ACC112 (cell line): ENCODE measurements at regions not wholly inside any gene's neighbourhood (a gene's known extent, or its start where the extent isn't known, plus 50 kb on each side); places are given as distances from the start of the nearest gene placed in this dataset.
A peak's percentile ranks its signal among the peaks of the same experiment; 100 is the strongest.

Experiments used
- H2AFZ ChIP-seq: fragments of 200-600 bp; sonication (generic); one replicate; pipeline ENCODE4 v1.6.0; 2017; ENCODE audit warnings: antibody characterized with exemption, low read length; ENCODE audit not compliant: unreplicated experiment
- H3K27ac ChIP-seq: fragments of 200-600 bp; sonication (generic); 2 replicates; pipeline ENCODE4 v1.5.1; 2014; ENCODE audit warnings: low read depth, mild to moderate bottlenecking, antibody characterized with exemption, low read length, moderate library complexity
- H3K27me3 ChIP-seq: fragments of 200-600 bp; sonication (generic); 2 replicates; pipeline ENCODE4 v1.6.1; 2014; ENCODE audit warnings: mild to moderate bottlenecking, antibody characterized with exemption, low read length, moderate library complexity, mixed read lengths; ENCODE audit not compliant: insufficient read depth
- H3K36me3 ChIP-seq: fragments of 200-600 bp; sonication (generic); 2 replicates; pipeline ENCODE4 v1.6.1; 2016; ENCODE audit warnings: mild to moderate bottlenecking, antibody characterized with exemption, low read length, moderate library complexity, mixed read lengths; ENCODE audit not compliant: insufficient read depth
- H3K4me1 ChIP-seq: fragments of 200-600 bp; sonication (generic); one replicate; pipeline ENCODE4 v1.6.1; 2016; ENCODE audit warnings: low read length, mixed read lengths; ENCODE audit not compliant: insufficient read depth, unreplicated experiment, control insufficient read depth
- H3K4me3 ChIP-seq: fragments of 200-600 bp; sonication (generic); 2 replicates; pipeline ENCODE4 v1.5.1; 2014; ENCODE audit warnings: mild to moderate bottlenecking, low read depth, low read length
- H3K79me2 ChIP-seq: fragments of 200-600 bp; sonication (generic); one replicate; pipeline ENCODE4 v1.6.0; 2016; ENCODE audit warnings: low read length; ENCODE audit not compliant: control insufficient read depth, unreplicated experiment, insufficient read depth

DNA sequence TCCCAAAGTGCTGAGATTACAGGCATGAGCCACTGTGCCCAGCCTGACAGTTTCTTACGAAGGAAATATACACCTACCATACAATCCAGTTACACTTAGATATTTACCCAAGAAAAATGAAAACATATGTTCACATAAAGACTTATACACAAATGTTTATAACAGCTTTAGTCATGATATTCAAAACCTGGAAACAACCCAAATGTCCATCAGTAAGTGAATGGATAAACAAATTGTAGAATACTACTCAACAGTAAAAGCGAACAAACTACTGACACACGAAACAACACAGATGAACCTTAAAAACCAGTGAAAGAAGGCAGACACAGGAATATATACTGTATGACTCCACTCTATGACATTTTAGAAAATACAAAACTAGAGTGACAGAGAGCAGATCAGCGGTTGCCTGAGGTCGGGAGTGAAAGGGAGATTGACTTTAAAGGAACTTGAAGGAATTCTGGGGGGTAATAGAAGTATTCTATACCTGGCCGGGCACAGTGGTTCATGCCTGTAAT is 83.6 kb downstream of the SPRING1 start:
- H3K4me1 ChIP-seq: peaks cover 5% of the 10 kb centered on the region
- no peaks in the 10 kb centered on the region for H3K36me3 ChIP-seq
- H3K27ac ChIP-seq: no peak overlapping the region
- no peak overlapping the region for H2AFZ ChIP-seq
- peaks cover 8% of the 10 kb centered on the region; the same call in 1 of the 2 replicates for H3K27me3 ChIP-seq
- H3K79me2 ChIP-seq: no peaks in the 10 kb centered on the region
- H3K4me3 ChIP-seq: no peak overlapping the region

- no peak overlapping the region for H3K27ac ChIP-seq
- no peak overlapping the region for H3K4me3 ChIP-seq
- H3K36me3 ChIP-seq: no peaks in the 10 kb centered on the region
- H3K79me2 ChIP-seq: no peaks in the 10 kb centered on the region
- no peaks in the 10 kb centered on the region for H3K4me1 ChIP-seq
- H2AFZ ChIP-seq: no peak overlapping the region
- H3K27me3 ChIP-seq: peaks cover 24% of the 10 kb centered on the region
Measured at GRCh38 chr12:116651089-116651488, 86.8 kb downstream of the SPRING1 start.

- no peak overlapping the region for H3K27ac ChIP-seq
Measured at GRCh38 chr12:116650585-116651087, 87.2 kb downstream of the SPRING1 start.

GRCh38 chr12:116650062-116650461 is 87.8 kb downstream of the SPRING1 start:
- Histone ChIP-seq H3K79me2 (no peaks in the 10 kb centered on the region), H2AFZ (no peak overlapping the region), H3K4me3 (0 out of 2 replicates have a peak overlapping the region, but pooled peaks have one; percentile 14), H3K4me1 (no peaks in the 10 kb centered on the region), H3K36me3 (no peaks in the 10 kb centered on the region), H3K27ac (no peak overlapping the region), H3K27me3 (peaks cover 35% of the 10 kb centered on the region)

More at GRCh38 chr12:116650585-116651087, 87.2 kb downstream of the SPRING1 start:
- no peaks in the 10 kb centered on the region for H3K79me2 ChIP-seq
- no peak overlapping the region for H2AFZ ChIP-seq
- H3K4me3 ChIP-seq: no peak overlapping the region
- no peaks in the 10 kb centered on the region for H3K36me3 ChIP-seq
- H3K27me3 ChIP-seq: peaks cover 29% of the 10 kb centered on the region
- no peaks in the 10 kb centered on the region for H3K4me1 ChIP-seq

DNA sequence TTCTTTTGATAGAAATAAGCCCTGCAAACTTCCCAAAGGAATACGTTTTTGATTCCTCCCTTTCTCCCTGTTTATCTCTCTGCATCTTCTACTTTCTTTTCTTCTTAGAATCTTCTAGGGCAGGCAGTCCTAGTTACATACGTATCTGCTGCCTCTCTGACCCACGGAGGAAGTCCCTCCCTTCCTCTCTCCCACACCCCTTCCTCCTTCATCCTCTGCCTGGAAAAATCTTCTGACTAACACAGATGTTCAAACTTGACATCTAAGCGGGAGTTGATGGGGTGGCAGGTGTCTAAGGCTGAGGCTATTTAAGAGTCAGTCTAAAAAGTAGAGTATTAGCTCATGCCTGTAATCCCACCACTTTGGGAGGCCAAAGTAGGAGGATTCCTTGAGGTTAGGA is 88.6 kb downstream of the MAP1LC3B2 start:
- no peak overlapping the region for H3K27ac ChIP-seq
- no peaks in the 10 kb centered on the region for H3K4me1 ChIP-seq
- H2AFZ ChIP-seq: no peak overlapping the region
- no peaks in the 10 kb centered on the region for H3K79me2 ChIP-seq
- no peaks in the 10 kb centered on the region for H3K36me3 ChIP-seq
- H3K27me3 ChIP-seq: peaks cover 33% of the 10 kb centered on the region
- no peak overlapping the region for H3K4me3 ChIP-seq

DNA sequence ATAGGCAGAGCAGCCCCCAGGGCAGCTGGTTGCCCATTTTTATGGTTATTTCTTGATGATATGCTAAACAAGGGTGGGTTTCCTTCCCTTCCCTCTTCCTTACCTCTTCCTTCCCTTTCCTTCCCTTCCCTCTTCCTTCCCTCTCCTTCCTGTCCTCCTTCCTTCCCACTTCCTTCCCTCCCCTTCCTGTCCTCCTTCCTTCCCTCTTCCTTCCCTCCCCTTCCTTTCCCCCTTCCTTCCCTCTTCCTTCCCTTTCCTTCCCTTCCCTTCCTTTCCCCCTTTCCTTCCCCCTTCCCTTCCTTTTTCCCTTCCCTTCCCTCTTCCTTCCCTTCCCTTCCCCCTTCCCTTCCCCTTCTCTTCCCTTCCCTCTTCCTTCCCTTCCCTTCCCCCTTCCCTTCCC is 87.7 kb downstream of the MAP1LC3B2 start:
- no peak overlapping the region for H3K4me3 ChIP-seq
- H2AFZ ChIP-seq: no peak overlapping the region
- no peaks in the 10 kb centered on the region for H3K36me3 ChIP-seq
- H3K79me2 ChIP-seq: no peaks in the 10 kb centered on the region
- H3K4me1 ChIP-seq: no peaks in the 10 kb centered on the region
- H3K27me3 ChIP-seq: peaks cover 32% of the 10 kb centered on the region
- no peak overlapping the region for H3K27ac ChIP-seq

GRCh38 chr12:116644806-116645205 is 85.6 kb downstream of the MAP1LC3B2 start:
- Histone ChIP-seq H2AFZ (no peak overlapping the region), H3K4me1 (no peaks in the 10 kb centered on the region), H3K4me3 (no peak overlapping the region), H3K79me2 (no peaks in the 10 kb centered on the region), H3K36me3 (no peaks in the 10 kb centered on the region), H3K27me3 (peaks cover 34% of the 10 kb centered on the region), H3K27ac (no peak overlapping the region)

- Histone ChIP-seq H3K4me3 (no peak overlapping the region), H2AFZ (no peak overlapping the region), H3K36me3 (no peaks in the 10 kb centered on the region), H3K79me2 (no peaks in the 10 kb centered on the region), H3K4me1 (no peaks in the 10 kb centered on the region), H3K27ac (no peak overlapping the region), H3K27me3 (peaks cover 34% of the 10 kb centered on the region)
Measured at GRCh38 chr12:116642683-116643082, 83.5 kb downstream of the MAP1LC3B2 start.

DNA sequence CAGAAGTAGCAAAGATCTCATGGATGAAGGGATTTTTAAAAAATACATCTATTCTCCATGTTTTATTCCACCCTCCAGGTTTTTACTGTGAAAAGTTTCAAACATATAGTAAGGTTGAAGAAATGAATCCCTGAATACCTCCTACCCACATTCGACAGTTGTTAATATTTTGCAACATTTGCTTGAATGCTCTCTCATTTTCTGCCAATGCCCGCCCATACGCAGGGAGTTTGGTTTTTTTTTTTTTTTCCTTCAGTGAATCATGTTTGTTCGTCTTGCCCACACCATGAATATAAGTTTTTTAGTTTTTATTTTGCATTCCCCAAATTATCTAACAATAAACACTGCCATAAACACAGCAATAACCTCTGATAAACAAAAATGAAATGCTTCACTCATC is 82.9 kb downstream of the MAP1LC3B2 start:
- Histone ChIP-seq H3K36me3 (no peaks in the 10 kb centered on the region), H3K4me1 (no peaks in the 10 kb centered on the region), H2AFZ (no peak overlapping the region), H3K27me3 (peaks cover 30% of the 10 kb centered on the region), H3K27ac (no peak overlapping the region), H3K79me2 (no peaks in the 10 kb centered on the region), H3K4me3 (no peak overlapping the region)

DNA sequence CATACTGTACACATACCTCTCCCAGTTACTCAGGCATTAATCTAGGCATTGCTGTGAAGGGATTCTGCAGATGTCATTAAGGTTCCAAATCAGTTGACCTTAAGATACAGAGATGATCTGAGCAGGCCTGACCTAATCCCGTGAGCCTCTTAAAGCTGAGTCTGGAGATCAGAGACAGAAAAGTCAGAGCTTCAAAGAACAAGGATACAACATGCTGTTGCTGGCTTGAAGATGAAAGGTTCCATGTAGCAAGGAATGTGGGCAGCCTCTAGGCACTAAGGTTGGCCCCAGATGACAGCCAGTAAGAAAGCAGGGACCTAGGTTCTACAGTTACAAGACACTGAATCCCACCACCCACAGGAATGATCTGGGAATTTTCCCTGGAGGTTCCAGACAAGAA is 81.1 kb downstream of the MAP1LC3B2 start:
- H3K4me3 ChIP-seq: no peak overlapping the region
- no peaks in the 10 kb centered on the region for H3K79me2 ChIP-seq
- H3K27ac ChIP-seq: no peak overlapping the region
- peaks cover 16% of the 10 kb centered on the region for H3K27me3 ChIP-seq
- H3K4me1 ChIP-seq: no peaks in the 10 kb centered on the region
- H3K36me3 ChIP-seq: no peaks in the 10 kb centered on the region
- no peak overlapping the region for H2AFZ ChIP-seq

GRCh38 chr12:116639765-116640164 is 80.6 kb downstream of the MAP1LC3B2 start:
- Histone ChIP-seq H3K36me3 (no peaks in the 10 kb centered on the region), H3K79me2 (no peaks in the 10 kb centered on the region), H3K4me3 (no peak overlapping the region), H2AFZ (no peak overlapping the region), H3K4me1 (no peaks in the 10 kb centered on the region), H3K27ac (no peak overlapping the region), H3K27me3 (peaks cover 13% of the 10 kb centered on the region)
